HEK293T (cell line): ENCODE measurements at regions not wholly inside any gene's neighbourhood (a gene's known extent, or its start where the extent isn't known, plus 50 kb on each side); places are given as distances from the start of the nearest gene placed in this dataset.

Source experiments
- CTCF ChIA-PET: fragments of 350-600 bp; formaldehyde crosslinking; extraction: SDS; loops from one replicate; lab custom pipeline; 2021; ENCODE audit warnings: antibody characterized with exemption, inconsistent platforms; lab: Yijun Ruan, JAX
- POLR2A ChIA-PET: fragments of 350-600 bp; formaldehyde crosslinking; extraction: SDS; loops from one replicate; lab custom pipeline; 2020; ENCODE audit warnings: antibody characterized with exemption, inconsistent platforms; lab: Yijun Ruan, JAX
- DNase-seq: peaks from one replicate; pipeline ENCODE4 v3.0.0; 2012; ENCODE audit warnings: mixed read lengths; ENCODE audit errors: extremely low spot score
- ARNT ChIP-seq: fragments of 450-650 bp; IDR thresholded peaks from 2 replicates; pipeline ENCODE4 v1.6.1; 2017; ENCODE audit warnings: mild to moderate bottlenecking
- BHLHE40 ChIP-seq: fragments of 450-650 bp; IDR thresholded peaks from 2 replicates; pipeline ENCODE4 v1.6.1; 2016; ENCODE audit warnings: mild to moderate bottlenecking, moderate library complexity, borderline replicate concordance
- CTBP1 ChIP-seq: fragments of 450-650 bp; IDR thresholded peaks from 2 replicates; pipeline ENCODE4 v1.6.1; 2016; ENCODE audit warnings: borderline replicate concordance
- ELF4 ChIP-seq: fragments of 450-650 bp; IDR thresholded peaks from 2 replicates; pipeline ENCODE4 v1.6.1; 2017; ENCODE audit warnings: antibody characterized with exemption
- FOXA1 ChIP-seq: fragments of 450-650 bp; IDR thresholded peaks from 2 replicates; pipeline ENCODE4 v1.6.1; 2016; ENCODE audit warnings: mild to moderate bottlenecking
- FOXK2 ChIP-seq: fragments of 450-650 bp; IDR thresholded peaks from 2 replicates; pipeline ENCODE4 v1.6.1; 2016; ENCODE audit warnings: mild to moderate bottlenecking
- FOXM1 ChIP-seq: fragments of 450-650 bp; IDR thresholded peaks from 2 replicates; pipeline ENCODE4 v1.6.1; 2017; ENCODE audit warnings: mild to moderate bottlenecking, borderline replicate concordance
- HDGF ChIP-seq: fragments of 450-650 bp; IDR thresholded peaks from 2 replicates; pipeline ENCODE4 v1.6.1; 2017; ENCODE audit warnings: antibody characterized with exemption, borderline replicate concordance
- L3MBTL2 ChIP-seq: fragments of 450-650 bp; conservative IDR thresholded peaks from 2 replicates; pipeline ENCODE4 v1.6.1; 2016; ENCODE audit warnings: mild to moderate bottlenecking
- LEF1 ChIP-seq: fragments of 450-650 bp; IDR thresholded peaks from 2 replicates; pipeline ENCODE4 v1.6.1; 2017; ENCODE audit warnings: mild to moderate bottlenecking, borderline replicate concordance
- NFRKB ChIP-seq: fragments of 450-650 bp; IDR thresholded peaks from 2 replicates; pipeline ENCODE4 v1.6.1; 2016; ENCODE audit warnings: mild to moderate bottlenecking, moderate library complexity
- PKNOX1 ChIP-seq: fragments of 450-650 bp; IDR thresholded peaks from 2 replicates; pipeline ENCODE4 v1.6.1; 2016
- SP1 ChIP-seq: fragments of 450-650 bp; IDR thresholded peaks from 2 replicates; pipeline ENCODE4 v1.6.1; 2017
- SUZ12 ChIP-seq: fragments of 450-650 bp; IDR thresholded peaks from 2 replicates; pipeline ENCODE4 v1.6.1; 2016; ENCODE audit warnings: mild to moderate bottlenecking
- TARDBP ChIP-seq: fragments of 450-650 bp; IDR thresholded peaks from 2 replicates; pipeline ENCODE4 v1.6.1; 2016
- ZNF384 ChIP-seq: fragments of 450-650 bp; IDR thresholded peaks from 2 replicates; pipeline ENCODE4 v1.6.1; 2016

GRCh38 chr17:71689782-71690181 is 431.0 kb upstream of the SOX9 start:
- no peak for DNase-seq
- TF ChIP-seq CTBP1 (no peak), SUZ12 (no peak), SP1 (no peak), FOXM1 (no peak), L3MBTL2 (no peak), NFRKB (no peak), PKNOX1 (no peak), ELF4 (no peak), FOXK2 (no peak), ZNF384 (no peak), FOXA1 (no peak), ARNT (no peak), TARDBP (no peak)
- ChIA-PET POLR2A (no interaction called here), CTCF (no interaction called here)

- POLR2A ChIA-PET: no interaction called here
- CTCF ChIA-PET: no interaction called here
- no peak for TF ChIP-seq ARNT
- no peak for TF ChIP-seq BHLHE40
- TF ChIP-seq LEF1: no peak
- TF ChIP-seq L3MBTL2: no peak
- TF ChIP-seq FOXM1: no peak
- TF ChIP-seq ZNF384: no peak
- no peak for TF ChIP-seq NFRKB
- TF ChIP-seq TARDBP: no peak
- no peak for TF ChIP-seq ELF4
- TF ChIP-seq PKNOX1: no peak
- TF ChIP-seq SP1: no peak
- TF ChIP-seq HDGF: no peak
- no peak for DNase-seq
Measured at GRCh38 chr17:71699907-71700306, 420.9 kb upstream of the SOX9 start.

- ChIA-PET CTCF (no interaction called here), POLR2A (no interaction called here)
- no peak for TF ChIP-seq L3MBTL2
- no peak for TF ChIP-seq LEF1
- TF ChIP-seq SUZ12: no peak
- no peak for TF ChIP-seq ARNT
- no peak for DNase-seq
Measured at GRCh38 chr17:71703701-71704100, 417.1 kb upstream of the SOX9 start.

- ChIA-PET CTCF (no interaction called here), POLR2A (no interaction called here)
- TF ChIP-seq FOXA1: no peak
- 0 out of 2 replicates have a peak, but pooled peaks have one; percentile 8 for TF ChIP-seq L3MBTL2
- DNase-seq: no peak
Measured at GRCh38 chr17:71709271-71709890, 411.4 kb upstream of the SOX9 start.

GRCh38 chr17:71709946-71710345 is 410.9 kb upstream of the SOX9 start:
- CTCF ChIA-PET: no interaction called here
- POLR2A ChIA-PET: no interaction called here
- TF ChIP-seq NFRKB: no peak
- TF ChIP-seq HDGF: no peak
- no peak for TF ChIP-seq BHLHE40
- TF ChIP-seq SP1: no peak
- no peak for TF ChIP-seq FOXK2
- TF ChIP-seq CTBP1: no peak
- no peak for TF ChIP-seq SUZ12
- no peak for TF ChIP-seq PKNOX1
- no peak for TF ChIP-seq FOXM1
- TF ChIP-seq FOXA1: no peak
- TF ChIP-seq L3MBTL2: no peak
- no peak for DNase-seq

GRCh38 chr17:71710816-71711215 is 410.0 kb upstream of the SOX9 start:
- ChIA-PET CTCF (no interaction called here), POLR2A (no interaction called here)
- no peak for TF ChIP-seq ARNT
- no peak for TF ChIP-seq L3MBTL2
- TF ChIP-seq TARDBP: no peak
- TF ChIP-seq FOXM1: no peak
- no peak for TF ChIP-seq CTBP1
- TF ChIP-seq HDGF: no peak
- no peak for TF ChIP-seq LEF1
- TF ChIP-seq FOXA1: no peak
- TF ChIP-seq SUZ12: no peak
- no peak for TF ChIP-seq ELF4
- no peak for TF ChIP-seq SP1
- no peak for TF ChIP-seq FOXK2
- no peak for TF ChIP-seq BHLHE40
- TF ChIP-seq ZNF384: no peak
- TF ChIP-seq PKNOX1: no peak
- no peak for TF ChIP-seq NFRKB
- no peak for DNase-seq
